ENCODE measurements at regions not wholly inside any gene's neighbourhood (a gene's known extent, or its start where the extent isn't known, plus 50 kb on each side); places are given as distances from the start of the nearest gene placed in this dataset.

GRCh38 chr4:66820681-66821080, 724.6 kb downstream of the CENPC start:
- no peak overlapping the region for H3K4me3 ChIP-seq (replicated peaks in 1 of 3; ENCODE audit: insufficient read depth in 1 of 3, low read depth in 1 of 3, low read length in 3 of 3)

More at GRCh38 chr4:66820681-66821080, 724.6 kb downstream of the CENPC start:
- H3K4me2 ChIP-seq (ENCODE audit: insufficient read depth, low read length): no peak overlapping the region
- H3K27me3 ChIP-seq (ENCODE audit: control insufficient read depth in 2 of 2, insufficient read depth in 2 of 2, low read length in 2 of 2): no peaks in the 10 kb centered on the region
- no peak overlapping the region for H2AFZ ChIP-seq (ENCODE audit: low read depth, low read length)
- no peaks in the 10 kb centered on the region for H3K36me3 ChIP-seq (ENCODE audit: control insufficient read depth in 2 of 2, extremely low read depth in 1 of 2, insufficient read depth in 2 of 2, low read length in 2 of 2)
- TF ChIP-seq POLR2A (IDR thresholded peaks at IDR 0.05; ENCODE audit: low read depth, low read length): no peak
- TF ChIP-seq MAX (IDR thresholded peaks at IDR 0.05; ENCODE audit: insufficient read depth, insufficient read length): no peak
- TF ChIP-seq GATA2 (IDR thresholded peaks at IDR 0.05; ENCODE audit: insufficient read depth, insufficient read length, low read depth, low read length): no peak
- TF ChIP-seq CTCF (IDR thresholded peaks at IDR 0.05; ENCODE audit: extremely low read depth in 1 of 2, insufficient read depth in 1 of 2, low read depth in 1 of 2, low read length in 2 of 2): no peak
- TF ChIP-seq JUN (IDR thresholded peaks at IDR 0.05; ENCODE audit: borderline replicate concordance, insufficient read depth, insufficient read length, low read depth): no peak
- TF ChIP-seq FOS (IDR thresholded peaks at IDR 0.05; ENCODE audit: borderline replicate concordance, insufficient read depth, low read length): no peak
- TF ChIP-seq MYC (IDR thresholded peaks at IDR 0.05; ENCODE audit: low read depth, low read length): no peak
- no peak for TF ChIP-seq EZH2 (IDR thresholded peaks at IDR 0.05; ENCODE audit: borderline replicate concordance, low read depth, low read length, severe bottlenecking)
- no peak for TF ChIP-seq POLR2AphosphoS5 (IDR thresholded peaks at IDR 0.05; ENCODE audit: insufficient read depth, low read depth, low read length)
- H4K20me1 ChIP-seq (replicated peaks; ENCODE audit: control insufficient read depth, extremely low read depth, insufficient read depth, low read length): no peaks in the 10 kb centered on the region
- DNase-seq (ENCODE audit: low read depth, low spot score) (no peak), FAIRE-seq (no peak)
- ChIA-PET CTCF (no interaction called here), POLR2A (no interaction called here)
- dilution Hi-C loops (cut with MboI; ENCODE audit: extremely low pct_ligation_motif_present, low sequenced_read_pairs): no loop called here
- no peaks in the 10 kb centered on the region for H3K4me1 ChIP-seq (ENCODE audit: control insufficient read depth, extremely low read depth, insufficient read depth, low read length)
- intact Hi-C loops (cut with micrococcal nuclease): no loop called here
- no peaks in the 10 kb centered on the region for H3K79me2 ChIP-seq (ENCODE audit: control insufficient read depth, insufficient read depth, low read length)
- no TSS peak for BruUV-seq (replicated peaks)
- H3K27ac ChIP-seq (ENCODE audit: insufficient read depth, low read depth, low read length): no peak overlapping the region
- H3K9me3 ChIP-seq (replicated peaks; ENCODE audit: control insufficient read depth, insufficient read depth, low read length): no peaks in the 10 kb centered on the region
- H3K9ac ChIP-seq (replicated peaks; ENCODE audit: extremely low read depth, insufficient read depth, low read length): no peak overlapping the region
- no peaks in the 10 kb centered on the region for H3K9me1 ChIP-seq (replicated peaks; ENCODE audit: control insufficient read depth, extremely low read depth, insufficient read depth, low read length)

Data from endothelial cell of umbilical vein (primary cell).